ENCODE measurements at regions not wholly inside any gene's neighbourhood (a gene's known extent, or its start where the extent isn't known, plus 50 kb on each side); places are given as distances from the start of the nearest gene placed in this dataset.

GRCh38 chr12:93113317-93114006, 184.4 kb upstream of the EEA1 start:
- no peak for TF ChIP-seq EZH2 (IDR thresholded peaks at IDR 0.05; ENCODE audit: borderline replicate concordance, insufficient read depth, low read length, poor library complexity, severe bottlenecking)
- TF ChIP-seq MXI1 (conservative IDR thresholded peaks at IDR 0.05; ENCODE audit: poor library complexity, severe bottlenecking): no peak
- TF ChIP-seq TAF1 (IDR thresholded peaks at IDR 0.05; ENCODE audit: low read depth): no peak
- TF ChIP-seq CTCF (IDR thresholded peaks at IDR 0.05; ENCODE audit: poor library complexity, severe bottlenecking): no peak
- no peak for TF ChIP-seq EP300 (conservative IDR thresholded peaks at IDR 0.05; ENCODE audit: poor library complexity, severe bottlenecking)
- TF ChIP-seq RAD21 (conservative IDR thresholded peaks at IDR 0.05): no peak
- TF ChIP-seq POLR2AphosphoS5 (IDR thresholded peaks at IDR 0.05): no peak
- no peak for TF ChIP-seq REST (IDR thresholded peaks at IDR 0.05; ENCODE audit: borderline replicate concordance)

All from neural cell (in vitro differentiated cells).